Neuronal stem cell (in vitro differentiated cells): ENCODE measurements at regions not wholly inside any gene's neighbourhood (a gene's known extent, or its start where the extent isn't known, plus 50 kb on each side); places are given as distances from the start of the nearest gene placed in this dataset.

Source experiments
- DNase-seq: peaks from one replicate; pipeline ENCODE4 v3.0.0-alpha.2; 2013; ENCODE audit warnings: low spot score
- H2AFZ ChIP-seq: one replicate; pipeline ENCODE4 v1.6.1; 2013; ENCODE audit warnings: mild to moderate bottlenecking, low read length, inconsistent platforms
- H2AK5ac ChIP-seq: 2 replicates; pipeline ENCODE4 v1.6.1; 2013; ENCODE audit warnings: low read depth, mild to moderate bottlenecking, inconsistent platforms, low read length, moderate library complexity, mixed read lengths
- H2BK120ac ChIP-seq: 2 replicates; pipeline ENCODE4 v1.6.1; 2013; ENCODE audit warnings: low read depth, mild to moderate bottlenecking, inconsistent platforms, low read length, moderate library complexity, mixed read lengths
- H2BK12ac ChIP-seq: one replicate; pipeline ENCODE4 v1.6.1; 2013; ENCODE audit warnings: low read length, inconsistent platforms
- H2BK15ac ChIP-seq: 2 replicates; pipeline ENCODE4 v1.6.1; 2013; ENCODE audit warnings: mild to moderate bottlenecking, low read length, inconsistent platforms, mixed read lengths
- H2BK5ac ChIP-seq: one replicate; pipeline ENCODE4 v1.6.1; 2013; ENCODE audit warnings: inconsistent platforms, mild to moderate bottlenecking, low read length, moderate library complexity
- H3K14ac ChIP-seq: one replicate; pipeline ENCODE4 v1.6.1; 2013; ENCODE audit warnings: low read length, inconsistent platforms
- H3K18ac ChIP-seq: 2 replicates; pipeline ENCODE4 v1.6.1; 2013; ENCODE audit warnings: low read length, inconsistent platforms
- H3K23ac ChIP-seq: 2 replicates; pipeline ENCODE4 v1.6.1; 2013; ENCODE audit warnings: low read depth, mild to moderate bottlenecking, mixed read lengths, low read length, inconsistent platforms; ENCODE audit not compliant: poor library complexity
- H3K27ac ChIP-seq: replicated peaks from 3 replicates; pipeline ENCODE4 v1.5.1; 2013; ENCODE audit warnings: low read length, inconsistent platforms
- H3K27me3 ChIP-seq, 3 experiments: 2 replicates each; pipeline ENCODE4 v1.6.1; 2013; ENCODE audit warnings: low read length in 3 of 3, mild to moderate bottlenecking in 2 of 3, inconsistent platforms in 1 of 3, low read depth in 1 of 3, mixed read lengths in 1 of 3, moderate library complexity in 1 of 3; ENCODE audit not compliant: control insufficient read depth in 3 of 3, insufficient read depth in 3 of 3
- H3K36me3 ChIP-seq, 2 donors: replicated peaks in 1 of 2; 2 replicates each; pipeline ENCODE4 v1.6.1; 2013; ENCODE audit warnings: low read length in 2 of 2; ENCODE audit not compliant: control insufficient read depth in 2 of 2, insufficient read depth in 2 of 2
- H3K4ac ChIP-seq: 2 replicates; pipeline ENCODE4 v1.6.1; 2013; ENCODE audit warnings: inconsistent platforms, mild to moderate bottlenecking, low read length, moderate library complexity
- H3K4me1 ChIP-seq, 2 donors: 1 replicate in 1 of 2; 2 replicates in 1 of 2; pipeline ENCODE4 v1.6.1; 2013; ENCODE audit warnings: low read length in 2 of 2, low read depth in 1 of 2; ENCODE audit not compliant: control insufficient read depth in 2 of 2, insufficient read depth in 1 of 2
- H3K4me2 ChIP-seq: one replicate; pipeline ENCODE4 v1.6.1; 2013; ENCODE audit warnings: mild to moderate bottlenecking, low read length, inconsistent platforms; ENCODE audit not compliant: insufficient read depth, poor library complexity, severe bottlenecking
- H3K4me3 ChIP-seq, 2 donors: 2 replicates each; pipeline ENCODE4 v1.5.1; 2013; ENCODE audit warnings: low read length in 2 of 2, mild to moderate bottlenecking in 2 of 2, inconsistent platforms in 1 of 2, moderate library complexity in 1 of 2
- H3K79me1 ChIP-seq: one replicate; pipeline ENCODE4 v1.6.1; 2013; ENCODE audit warnings: low read depth, mild to moderate bottlenecking, inconsistent platforms, low read length, moderate library complexity
- H3K9ac ChIP-seq: one replicate; pipeline ENCODE4 v1.6.1; 2013; ENCODE audit warnings: mild to moderate bottlenecking, low read depth, low read length, inconsistent platforms; ENCODE audit not compliant: poor library complexity
- H3K9me3 ChIP-seq, 2 donors: replicated peaks in 1 of 2; 2 replicates each; pipeline versions ENCODE3 to v1.6.1; 2013; ENCODE audit warnings: low read length in 2 of 2, mild to moderate bottlenecking in 2 of 2, inconsistent platforms in 1 of 2, low read depth in 1 of 2, mixed read lengths in 1 of 2, moderate library complexity in 1 of 2; ENCODE audit not compliant: control insufficient read depth in 2 of 2, insufficient read depth in 1 of 2
- H4K8ac ChIP-seq: one replicate; pipeline ENCODE4 v1.6.1; 2013; ENCODE audit warnings: low read depth, mild to moderate bottlenecking, inconsistent platforms, low read length, moderate library complexity
- H4K91ac ChIP-seq: one replicate; pipeline ENCODE4 v1.6.1; 2013; ENCODE audit warnings: low read length, low read depth, mild to moderate bottlenecking, inconsistent platforms; ENCODE audit not compliant: poor library complexity
- WGBS, 2 donors: extraction: QIAGEN DNeasy Blood & Tissue Kit; methylation state at CpG; one replicate each; pipeline ENCODE4 v1.1.7; 2013; ENCODE audit warnings: missing lambda C conversion rate in 2 of 2, mixed read lengths in 1 of 2; ENCODE audit not compliant: insufficient read length in 2 of 2, insufficient replicate concordance in 1 of 2; ENCODE audit errors: extremely low coverage in 2 of 2; 5-methylcytosine and 5-hydroxymethylcytosine counted together

DNA sequence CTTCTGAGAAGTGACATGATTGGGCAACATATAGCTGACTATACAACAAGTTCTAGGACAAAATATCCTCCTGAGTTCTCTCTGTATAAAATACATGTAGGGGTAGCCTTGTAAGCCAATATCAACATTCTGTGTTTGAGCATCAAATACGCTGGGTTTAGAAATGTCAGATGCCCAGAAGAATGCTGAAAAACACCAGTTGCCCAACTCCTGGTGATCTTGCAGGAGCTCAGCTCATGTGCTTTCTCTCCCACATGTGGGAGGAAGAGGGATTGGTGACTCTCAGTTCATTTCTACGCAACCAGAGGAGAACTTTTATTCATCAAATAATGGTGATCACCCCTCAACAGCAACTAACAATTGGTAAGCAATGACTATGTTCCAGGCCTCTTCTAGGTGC is 810.9 kb upstream of the ACO1 start:
- no CpG with 5 or more reads among the region's 2 CpGs for WGBS, 2 donors
- no peak overlapping the region for H4K8ac ChIP-seq
- H3K27ac ChIP-seq, result no peak overlapping the region

DNA sequence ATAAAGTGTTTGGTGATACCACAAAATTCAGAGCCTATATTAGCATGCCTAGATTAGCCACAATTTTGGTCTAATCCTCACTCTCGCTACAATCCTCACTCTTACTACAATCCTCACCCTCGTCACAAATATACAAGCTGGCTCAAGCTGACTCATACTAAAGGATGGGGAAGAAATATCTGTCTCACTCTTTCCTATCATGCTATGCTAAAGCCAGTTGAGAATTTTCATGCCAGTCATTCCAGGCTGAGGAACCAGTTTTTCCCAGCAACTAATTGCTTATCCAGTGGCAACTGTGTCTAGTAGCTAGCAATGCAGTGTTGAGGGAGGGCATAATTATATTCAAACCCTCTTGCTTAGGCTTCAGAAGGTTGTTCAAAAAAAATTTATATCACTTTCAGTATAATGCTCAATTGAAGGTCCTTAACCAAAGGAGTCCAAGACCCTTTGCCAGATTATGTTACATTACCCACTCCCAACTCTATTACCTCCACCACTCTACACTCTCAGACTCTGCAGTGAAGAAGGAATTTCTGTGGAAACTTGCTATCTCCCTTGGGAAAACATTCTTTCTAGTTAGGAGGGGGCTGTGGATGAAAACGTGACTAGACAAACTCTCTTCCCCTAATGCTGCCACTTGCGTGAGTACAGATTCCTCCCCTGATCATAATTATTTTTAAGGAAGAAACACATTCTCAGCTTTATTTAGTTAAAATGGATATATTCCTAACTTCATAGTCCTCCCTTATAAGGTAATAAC is 810.3 kb upstream of the ACO1 start:
- H3K27ac ChIP-seq, result no peak overlapping the region
- 100% methylated on average over 2 of the region's 4 CpGs; no CpG with 5 or more reads in 1 of the 2 donors for WGBS, 2 donors

More for the DNA sequence above, 810.9 kb upstream of the ACO1 start:
- H3K4ac ChIP-seq, result no peak overlapping the region
- DNase-seq, result no peak
- H2BK5ac ChIP-seq, result no peak overlapping the region
- H3K14ac ChIP-seq, result no peak overlapping the region
- H3K18ac ChIP-seq, result no peak overlapping the region
- H2BK120ac ChIP-seq, result no peak overlapping the region
- no peak overlapping the region for H4K91ac ChIP-seq
- H3K27me3 ChIP-seq, result no peaks in the 10 kb centered on the region
- H3K23ac ChIP-seq, result no peak overlapping the region
- no peak overlapping the region for H3K4me2 ChIP-seq
- H2BK12ac ChIP-seq, result no peak overlapping the region
- H3K4me1 ChIP-seq, result no peaks in the 10 kb centered on the region
- H3K79me1 ChIP-seq, result no peaks in the 10 kb centered on the region
- H3K9ac ChIP-seq, result no peak overlapping the region
- no peaks in the 10 kb centered on the region for H3K9me3 ChIP-seq
- H2AFZ ChIP-seq, result no peak overlapping the region
- no peaks in the 10 kb centered on the region for H3K36me3 ChIP-seq
- H3K4me3 ChIP-seq, result no peak overlapping the region
- H2AK5ac ChIP-seq, result no peak overlapping the region
- no peak overlapping the region for H2BK15ac ChIP-seq

DNA sequence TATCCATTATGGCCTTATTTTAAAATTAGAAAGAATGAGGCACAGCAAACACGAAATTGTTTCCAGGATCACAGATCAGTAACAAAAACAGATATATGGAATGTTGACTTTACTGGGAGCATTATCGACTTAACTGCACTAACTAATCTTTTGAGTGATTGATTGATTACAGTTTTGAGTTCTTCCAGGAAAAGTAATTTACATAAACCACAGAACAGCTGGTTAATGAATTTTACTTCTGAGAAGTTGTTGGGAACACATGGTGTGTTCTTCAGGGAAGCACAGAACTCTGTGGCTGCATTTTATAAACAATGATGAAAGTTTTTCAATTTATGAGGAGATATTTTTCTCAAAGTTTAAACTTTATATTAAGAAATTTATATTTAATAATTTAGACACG is 802.4 kb upstream of the ACO1 start:
- Histone ChIP-seq H4K91ac (no peak overlapping the region), H2AK5ac (no peak overlapping the region), H2BK15ac (no peak overlapping the region), H3K27me3 (no peaks in the 10 kb centered on the region), H3K4me3 (no peak overlapping the region), H2AFZ (no peak overlapping the region), H3K27ac (no peak overlapping the region), H2BK12ac (no peak overlapping the region), H3K9ac (no peak overlapping the region), H3K18ac (no peak overlapping the region), H2BK5ac (no peak overlapping the region), H3K4ac (no peak overlapping the region), H2BK120ac (no peak overlapping the region), H3K36me3 (no peaks in the 10 kb centered on the region), H3K9me3 (no peaks in the 10 kb centered on the region), H4K8ac (no peak overlapping the region), H3K79me1 (no peaks in the 10 kb centered on the region), H3K4me1 (no peaks in the 10 kb centered on the region), H3K14ac (no peak overlapping the region), H3K4me2 (no peak overlapping the region), H3K23ac (no peak overlapping the region)
- no CpG with 5 or more reads among the region's 3 CpGs for WGBS, 2 donors
- DNase-seq, result no peak

More for the DNA sequence above, 810.3 kb upstream of the ACO1 start:
- Histone ChIP-seq H3K36me3 (no peaks in the 10 kb centered on the region), H3K4ac (no peak overlapping the region), H2AK5ac (no peak overlapping the region), H3K4me2 (no peak overlapping the region), H2AFZ (no peak overlapping the region), H2BK5ac (no peak overlapping the region), H4K91ac (no peak overlapping the region), H3K23ac (no peak overlapping the region), H3K9me3 (no peaks in the 10 kb centered on the region), H3K4me1 (no peaks in the 10 kb centered on the region), H2BK12ac (no peak overlapping the region), H2BK15ac (no peak overlapping the region), H3K14ac (no peak overlapping the region), H3K79me1 (no peaks in the 10 kb centered on the region), H3K4me3 (no peak overlapping the region), H3K18ac (no peak overlapping the region), H4K8ac (no peak overlapping the region), H2BK120ac (no peak overlapping the region), H3K9ac (no peak overlapping the region), H3K27me3 (no peaks in the 10 kb centered on the region)
- DNase-seq, result no peak

DNA sequence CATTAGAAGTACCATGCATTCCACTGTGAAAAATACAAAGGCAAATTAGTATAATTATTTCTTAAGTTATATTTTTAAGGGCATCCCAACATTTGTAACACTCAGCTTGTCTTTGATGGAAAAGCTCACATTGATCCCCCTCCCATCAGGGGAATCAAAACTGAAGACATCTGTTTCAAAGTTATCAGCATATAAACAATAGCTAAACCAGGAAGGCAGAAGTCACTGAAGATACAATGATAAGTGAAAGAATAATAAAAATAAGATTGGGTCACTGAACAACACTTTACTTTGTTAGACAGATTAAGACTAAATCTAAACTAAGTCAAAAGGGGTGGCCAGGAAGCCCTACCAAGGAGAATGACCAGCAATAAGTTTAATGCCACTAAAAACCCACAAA is 801.9 kb upstream of the ACO1 start:
- Histone ChIP-seq H2BK12ac (no peak overlapping the region), H3K23ac (no peak overlapping the region), H2BK15ac (no peak overlapping the region), H3K4me3 (no peak overlapping the region), H4K8ac (no peak overlapping the region), H3K18ac (no peak overlapping the region), H3K4me1 (no peaks in the 10 kb centered on the region), H3K79me1 (no peaks in the 10 kb centered on the region), H3K9ac (no peak overlapping the region), H3K4ac (no peak overlapping the region), H3K36me3 (no peaks in the 10 kb centered on the region), H4K91ac (no peak overlapping the region), H3K27ac (no peak overlapping the region), H2BK5ac (no peak overlapping the region), H3K9me3 (no peaks in the 10 kb centered on the region), H3K14ac (no peak overlapping the region), H2BK120ac (no peak overlapping the region), H3K27me3 (no peaks in the 10 kb centered on the region), H3K4me2 (no peak overlapping the region), H2AFZ (no peak overlapping the region), H2AK5ac (no peak overlapping the region)
- DNase-seq, result no peak
